GM23248 (cell line): ENCODE measurements at regions not wholly inside any gene's neighbourhood (a gene's known extent, or its start where the extent isn't known, plus 50 kb on each side); places are given as distances from the start of the nearest gene placed in this dataset.

Source experiments
- EZH2 ChIP-seq: fragments of 200-600 bp; sonication (generic); IDR thresholded peaks from 2 replicates; pipeline ENCODE4 v1.6.1; 2018; ENCODE audit warnings: antibody characterized with exemption, mild to moderate bottlenecking; ENCODE audit not compliant: insufficient read depth, poor library complexity, severe bottlenecking
- EZH2phosphoT487 ChIP-seq: fragments of 200-600 bp; sonication (generic); IDR thresholded peaks from 2 replicates; pipeline ENCODE4 v1.6.1; 2018; ENCODE audit warnings: antibody characterized with exemption, moderate library complexity, mild to moderate bottlenecking, low read depth; ENCODE audit not compliant: insufficient read depth

- TF ChIP-seq EZH2 (no peak), EZH2phosphoT487 (no peak)
These were observed 857.2 kb upstream of the PHF14 start for GRCh38 chr7:10116511-10116910.
